PC-3 (cell line): ENCODE measurements at regions not wholly inside any gene's neighbourhood (a gene's known extent, or its start where the extent isn't known, plus 50 kb on each side); places are given as distances from the start of the nearest gene placed in this dataset.

Source experiments
- CTCF ChIP-seq: fragments of 300-600 bp; sonication (generic); conservative IDR thresholded peaks from 2 replicates; pipeline ENCODE4 v1.5.1; 2017; ENCODE audit warnings: antibody characterized with exemption, low read depth, mild to moderate bottlenecking, low read length
- EZH2 ChIP-seq: fragments of 300-600 bp; sonication (generic); IDR thresholded peaks from one replicate; pipeline ENCODE4 v1.6.1; 2017; ENCODE audit warnings: antibody characterized with exemption, mild to moderate bottlenecking, low read length; ENCODE audit not compliant: unreplicated experiment
- EZH2phosphoT487 ChIP-seq: fragments of 300-600 bp; sonication (generic); IDR thresholded peaks from 2 replicates; pipeline ENCODE4 v1.6.1; 2018; ENCODE audit warnings: mild to moderate bottlenecking, antibody characterized with exemption, low read length, borderline replicate concordance

DNA sequence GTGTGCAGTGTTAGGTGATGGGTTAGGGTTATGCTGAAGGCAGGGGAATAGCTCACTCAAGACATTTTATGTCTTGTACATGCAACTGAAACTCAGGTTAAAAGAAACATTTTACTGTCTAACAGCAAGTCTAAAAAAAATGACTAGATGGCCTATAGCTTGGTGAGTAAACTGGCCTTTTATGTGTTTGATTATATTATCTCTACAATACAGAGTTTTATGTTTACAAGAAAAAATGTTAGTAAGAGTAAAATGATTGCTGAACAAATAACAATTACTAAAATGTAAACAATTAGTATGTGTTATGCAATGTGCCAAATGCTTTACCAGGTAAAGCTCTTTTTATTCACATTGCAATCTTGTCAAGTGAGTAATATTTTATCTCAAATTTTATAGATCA is 1039.6 kb downstream of the ROBO2 start:
- no peak for TF ChIP-seq CTCF
- TF ChIP-seq EZH2 = no peak
- TF ChIP-seq EZH2phosphoT487 = no peak
